Mesenchymal stem cell (in vitro differentiated cells and primary cell): ENCODE measurements at regions not wholly inside any gene's neighbourhood (a gene's known extent, or its start where the extent isn't known, plus 50 kb on each side); places are given as distances from the start of the nearest gene placed in this dataset.
"Not testable (repeated sequence)": the region's sequence is repeated elsewhere in the genome, so short reads cannot be mapped to it uniquely, and the experiment has no call there.

Source experiments
- DNase-seq: peaks from one replicate; pipeline ENCODE4 v3.0.0-alpha.2; 2013
- H2AFZ ChIP-seq: one replicate; pipeline ENCODE4 v1.6.1; 2013; ENCODE audit warnings: low read depth, mild to moderate bottlenecking, control low read depth, inconsistent platforms, low read length, moderate library complexity
- H2AK5ac ChIP-seq: 2 replicates; pipeline ENCODE4 v1.6.1; 2013; ENCODE audit warnings: low read length, moderate library complexity, mild to moderate bottlenecking, inconsistent platforms; ENCODE audit not compliant: severe bottlenecking
- H2BK120ac ChIP-seq: one replicate; pipeline ENCODE4 v1.6.1; 2013; ENCODE audit warnings: low read depth, mild to moderate bottlenecking, inconsistent platforms, low read length, moderate library complexity
- H2BK12ac ChIP-seq, 2 experiments: one replicate each; pipeline ENCODE4 v1.6.1; 2013; ENCODE audit warnings: inconsistent platforms in 2 of 2, low read length in 2 of 2, mild to moderate bottlenecking in 2 of 2, moderate library complexity in 2 of 2, control low read depth in 1 of 2
- H2BK15ac ChIP-seq: one replicate; pipeline ENCODE4 v1.6.1; 2013; ENCODE audit warnings: mild to moderate bottlenecking, low read depth, inconsistent platforms; ENCODE audit not compliant: poor library complexity, severe bottlenecking
- H2BK5ac ChIP-seq: 2 replicates; pipeline ENCODE4 v1.6.1; 2013; ENCODE audit warnings: low read depth, mild to moderate bottlenecking, low read length, control low read depth, inconsistent platforms; ENCODE audit not compliant: poor library complexity, severe bottlenecking
- H3K14ac ChIP-seq, 2 experiments: one replicate each; pipeline ENCODE4 v1.6.1; 2013; ENCODE audit warnings: inconsistent platforms in 2 of 2, low read length in 2 of 2, control low read depth in 1 of 2, mild to moderate bottlenecking in 1 of 2, moderate library complexity in 1 of 2
- H3K18ac ChIP-seq, 2 experiments: one replicate each; pipeline ENCODE4 v1.6.1; 2013; ENCODE audit warnings: inconsistent platforms in 2 of 2, low read length in 2 of 2, control low read depth in 1 of 2, low read depth in 1 of 2, mild to moderate bottlenecking in 1 of 2
- H3K23ac ChIP-seq, 2 experiments: one replicate each; pipeline ENCODE4 v1.6.1; 2013; ENCODE audit warnings: inconsistent platforms in 2 of 2, low read length in 2 of 2, mild to moderate bottlenecking in 2 of 2, moderate library complexity in 2 of 2, control low read depth in 1 of 2
- H3K27ac ChIP-seq: 2 replicates; pipeline ENCODE4 v1.5.1; 2013; ENCODE audit warnings: mild to moderate bottlenecking, moderate library complexity, low read length, control low read depth, inconsistent platforms; ENCODE audit not compliant: poor library complexity, severe bottlenecking
- H3K27me3 ChIP-seq, 2 experiments: 2 replicates each; pipeline versions ENCODE4 v1.6.1 to v1.7.0; 2013; ENCODE audit warnings: low read length in 2 of 2, mild to moderate bottlenecking in 2 of 2, moderate library complexity in 2 of 2, control low read depth in 1 of 2, inconsistent platforms in 1 of 2; ENCODE audit not compliant: control insufficient read depth in 1 of 2, insufficient read depth in 1 of 2
- H3K36me3 ChIP-seq, 2 experiments: 2 replicates each; pipeline versions ENCODE4 v1.6.1 to v1.7.0; 2013; ENCODE audit warnings: low read length in 2 of 2, control low read depth in 1 of 2, inconsistent platforms in 1 of 2, low read depth in 1 of 2, mild to moderate bottlenecking in 1 of 2; ENCODE audit not compliant: insufficient read depth in 2 of 2, control insufficient read depth in 1 of 2
- H3K4ac ChIP-seq, 2 experiments: one replicate each; pipeline ENCODE4 v1.6.1; 2013; ENCODE audit warnings: inconsistent platforms in 2 of 2, low read length in 2 of 2, mild to moderate bottlenecking in 2 of 2, moderate library complexity in 2 of 2, control low read depth in 1 of 2, low read depth in 1 of 2
- H3K4me1 ChIP-seq: 2 replicates; pipeline ENCODE4 v1.6.1; 2013; ENCODE audit warnings: low read depth, low read length, control low read depth; ENCODE audit not compliant: control insufficient read depth, insufficient read depth
- H3K4me2 ChIP-seq: 2 replicates; pipeline ENCODE4 v1.6.1; 2013; ENCODE audit warnings: low read length, mild to moderate bottlenecking, inconsistent platforms; ENCODE audit not compliant: poor library complexity, severe bottlenecking
- H3K4me3 ChIP-seq, 2 experiments: 2 replicates each; pipeline versions ENCODE4 v1.5.1 to v1.7.0; 2013; ENCODE audit warnings: low read length in 2 of 2, mild to moderate bottlenecking in 2 of 2, control low read depth in 1 of 2, low read depth in 1 of 2; ENCODE audit not compliant: insufficient read depth in 1 of 2
- H3K79me1 ChIP-seq: replicated peaks from 2 replicates; pipeline ENCODE4 v1.6.1; 2013; ENCODE audit warnings: mild to moderate bottlenecking, control low read depth, low read length, inconsistent platforms; ENCODE audit not compliant: poor library complexity, severe bottlenecking
- H3K9ac ChIP-seq: 2 replicates; pipeline ENCODE4 v1.7.0; 2013; ENCODE audit warnings: mild to moderate bottlenecking, low read length, moderate library complexity
- H3K9me3 ChIP-seq: 2 replicates; pipeline ENCODE4 v1.7.0; 2013; ENCODE audit warnings: mild to moderate bottlenecking, low read length; ENCODE audit not compliant: control insufficient read depth
- H4K8ac ChIP-seq: one replicate; pipeline ENCODE4 v1.6.1; 2013; ENCODE audit warnings: inconsistent platforms, mild to moderate bottlenecking, low read length, moderate library complexity
- H4K91ac ChIP-seq: one replicate; pipeline ENCODE4 v1.6.1; 2013; ENCODE audit warnings: mild to moderate bottlenecking, low read length, inconsistent platforms
- WGBS: methylation state at CpG from one replicate; pipeline ENCODE4 v1.1.7; 2013; ENCODE audit warnings: mixed read lengths; 5-methylcytosine and 5-hydroxymethylcytosine counted together

DNA sequence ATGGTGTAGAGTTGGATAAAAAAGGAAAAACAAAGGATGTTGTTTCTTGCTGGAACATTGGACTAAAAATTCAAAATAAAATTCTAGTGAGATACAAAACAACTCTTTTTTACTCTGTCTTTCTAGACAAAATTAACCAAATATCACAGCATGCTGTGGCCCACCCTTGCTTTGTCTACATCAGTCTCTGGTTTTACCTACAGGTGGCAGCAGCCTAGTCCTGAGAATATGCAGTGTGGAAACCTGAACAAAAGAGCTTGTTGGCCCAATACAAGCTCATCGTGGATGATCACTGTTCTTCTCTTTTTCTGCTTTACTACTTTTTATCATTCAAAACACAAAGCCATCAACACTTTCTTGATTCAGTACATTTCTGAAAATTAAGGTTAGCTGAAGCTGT lies 210.4 kb downstream of the CDH19 start:
- H3K18ac ChIP-seq: no peak overlapping the region
- no peak overlapping the region for H3K4me2 ChIP-seq
- H3K27ac ChIP-seq: no peak overlapping the region
- H2AFZ ChIP-seq: no peak overlapping the region
- no peak overlapping the region for H2BK12ac ChIP-seq
- H2BK15ac ChIP-seq: no peak overlapping the region
- H3K27me3 ChIP-seq: no peaks in the 10 kb centered on the region
- H2AK5ac ChIP-seq: no peak overlapping the region
- H3K4me3 ChIP-seq: no peak overlapping the region
- no peak overlapping the region for H2BK120ac ChIP-seq
- no peaks in the 10 kb centered on the region for H3K4me1 ChIP-seq
- H3K14ac ChIP-seq: no peak overlapping the region
- H4K8ac ChIP-seq: no peak overlapping the region
- H3K36me3 ChIP-seq: no peaks in the 10 kb centered on the region
- no peak overlapping the region for H3K23ac ChIP-seq
- no peak overlapping the region for H2BK5ac ChIP-seq
- H4K91ac ChIP-seq: no peak overlapping the region
- no CpG with 5 or more reads among the region's 1 CpG for WGBS
- no peak overlapping the region for H3K4ac ChIP-seq
- H3K9me3 ChIP-seq: peaks cover 13% of the 10 kb centered on the region
- no peaks in the 10 kb centered on the region for H3K79me1 ChIP-seq
- DNase-seq: no peak
- no peak overlapping the region for H3K9ac ChIP-seq

DNA sequence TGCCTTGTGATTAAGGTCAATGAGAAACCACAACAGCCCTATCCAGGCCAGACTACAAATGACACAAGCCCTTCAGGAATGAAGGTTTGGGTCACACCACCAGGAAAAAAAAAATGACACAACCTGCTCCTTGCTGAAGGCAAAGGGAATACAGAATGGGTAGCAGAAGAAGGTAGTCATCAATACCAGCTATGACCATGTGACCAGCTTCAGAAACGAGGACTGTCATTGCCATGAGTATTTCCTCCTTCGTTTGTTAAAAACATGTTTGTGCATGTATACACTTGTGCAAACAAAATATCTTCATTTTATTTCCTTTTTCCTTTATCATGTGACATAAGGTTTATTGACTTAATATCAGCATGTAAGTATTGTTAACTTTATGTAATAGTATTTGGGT lies 226.6 kb downstream of the CDH19 start:
- no peak overlapping the region for H4K8ac ChIP-seq
- no peak overlapping the region for H2BK15ac ChIP-seq
- H3K4me1 ChIP-seq: no peaks in the 10 kb centered on the region
- no peak overlapping the region for H3K27ac ChIP-seq
- no peak overlapping the region for H3K4me3 ChIP-seq
- no peak overlapping the region for H2BK5ac ChIP-seq
- no peak for DNase-seq
- no peaks in the 10 kb centered on the region for H3K79me1 ChIP-seq
- no CpG with 5 or more reads among the region's 2 CpGs for WGBS
- H2AK5ac ChIP-seq: no peak overlapping the region
- no peak overlapping the region for H3K18ac ChIP-seq
- H2AFZ ChIP-seq: no peak overlapping the region
- H3K9me3 ChIP-seq: peaks cover 11% of the 10 kb centered on the region
- no peaks in the 10 kb centered on the region for H3K27me3 ChIP-seq
- no peak overlapping the region for H4K91ac ChIP-seq
- no peak overlapping the region for H3K23ac ChIP-seq
- H3K4me2 ChIP-seq: no peak overlapping the region
- no peak overlapping the region for H2BK120ac ChIP-seq
- H2BK12ac ChIP-seq: no peak overlapping the region
- H3K14ac ChIP-seq: no peak overlapping the region
- H3K4ac ChIP-seq: no peak overlapping the region
- H3K36me3 ChIP-seq: no peaks in the 10 kb centered on the region
- no peak overlapping the region for H3K9ac ChIP-seq

DNA sequence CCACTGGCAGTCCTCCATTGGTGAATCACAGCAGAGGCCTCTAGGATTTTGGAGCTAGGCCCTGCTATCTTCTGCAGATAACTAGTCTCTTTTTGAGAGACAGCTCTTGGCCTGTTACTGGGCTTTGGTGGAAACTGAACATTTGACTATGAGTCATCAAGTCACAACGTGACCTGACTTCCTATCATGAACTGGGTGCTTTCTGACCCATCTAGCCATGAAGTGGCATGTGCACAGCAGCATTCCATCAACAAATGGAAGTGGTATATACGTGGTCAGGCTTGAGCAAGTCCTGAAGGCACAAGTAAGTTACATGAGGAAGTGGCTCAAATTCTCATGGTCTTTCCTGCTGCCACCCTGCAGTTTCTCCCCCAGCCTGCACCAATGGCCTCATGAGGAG lies 228.5 kb downstream of the CDH19 start:
- H3K27ac ChIP-seq, H2AFZ ChIP-seq, H3K4me1 ChIP-seq, H4K8ac ChIP-seq, H3K27me3 ChIP-seq, DNase-seq, H3K4me3 ChIP-seq, H3K9ac ChIP-seq, H3K79me1 ChIP-seq, H2BK12ac ChIP-seq, H3K36me3 ChIP-seq, H2AK5ac ChIP-seq, H3K18ac ChIP-seq, H2BK15ac ChIP-seq, H4K91ac ChIP-seq, H2BK5ac ChIP-seq, H3K4ac ChIP-seq, H3K14ac ChIP-seq, H3K23ac ChIP-seq, H2BK120ac ChIP-seq, H3K4me2 ChIP-seq: not testable (repeated sequence)
- WGBS: 46% methylated on average over 2 of the region's 2 CpGs
- peaks cover 11% of the 10 kb centered on the region for H3K9me3 ChIP-seq

DNA sequence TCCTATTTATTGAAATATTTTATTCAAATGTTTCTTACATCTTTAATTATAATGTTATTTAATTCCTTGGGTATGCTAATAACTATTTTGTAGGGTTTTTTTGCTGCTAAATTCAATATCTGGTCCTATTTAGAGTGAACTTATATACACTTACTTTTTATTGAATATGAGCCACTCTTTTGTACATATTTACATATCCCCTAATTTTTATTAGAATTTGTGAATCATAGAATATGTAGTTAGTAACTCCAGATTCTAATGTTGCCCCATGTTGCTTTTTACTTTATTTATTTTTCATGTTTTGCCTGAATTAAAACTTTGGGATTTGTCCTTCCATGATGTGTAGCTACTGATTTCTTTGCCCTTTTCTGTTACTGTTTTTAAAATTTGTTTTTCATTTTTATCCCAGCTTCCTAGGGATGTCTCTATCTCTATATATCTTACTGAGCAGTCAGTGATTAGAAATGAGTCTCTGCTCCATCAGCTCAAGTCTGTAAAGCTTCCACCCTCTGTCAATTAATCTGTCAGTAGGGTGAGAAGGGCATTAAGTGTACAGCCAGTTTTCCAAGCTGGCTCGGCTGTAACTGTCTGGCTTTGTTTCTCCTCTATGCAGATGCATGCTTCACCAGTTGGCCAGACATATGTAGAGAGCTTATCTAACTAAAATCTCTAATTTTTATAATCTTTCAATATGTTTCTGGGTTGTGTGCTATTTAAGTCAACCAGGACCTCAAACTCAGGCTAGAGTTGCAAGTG lies 256.9 kb downstream of the CDH19 start:
- no CpG with 5 or more reads among the region's 1 CpG for WGBS

More for the DNA sequence above, 256.9 kb downstream of the CDH19 start:
- Histone ChIP-seq H3K27me3 (no peaks in the 10 kb centered on the region), H2AK5ac (no peak overlapping the region), H3K79me1 (no peaks in the 10 kb centered on the region), H3K4me1 (no peaks in the 10 kb centered on the region), H3K4ac (no peak overlapping the region), H3K9ac (no peak overlapping the region), H2AFZ (no peak overlapping the region), H3K23ac (no peak overlapping the region), H4K8ac (no peak overlapping the region), H2BK15ac (no peak overlapping the region), H2BK120ac (no peak overlapping the region), H4K91ac (no peak overlapping the region), H3K4me2 (no peak overlapping the region), H3K18ac (no peak overlapping the region), H2BK5ac (no peak overlapping the region), H3K14ac (no peak overlapping the region), H3K36me3 (no peaks in the 10 kb centered on the region), H3K9me3 (no peaks in the 10 kb centered on the region), H3K27ac (no peak overlapping the region), H2BK12ac (no peak overlapping the region), H3K4me3 (no peak overlapping the region)
- no peak for DNase-seq
